ENCODE measurements at regions not wholly inside any gene's neighbourhood (a gene's known extent, or its start where the extent isn't known, plus 50 kb on each side); places are given as distances from the start of the nearest gene placed in this dataset.
"Not testable (repeated sequence)": the region's sequence is repeated elsewhere in the genome, so short reads cannot be mapped to it uniquely, and the experiment has no call there.

- no peaks in the 10 kb centered on the region for H3K9me3 ChIP-seq (ENCODE audit: control insufficient read depth in 1 of 2, insufficient read depth in 1 of 2, low read depth in 1 of 2, low read length in 2 of 2)
- no peaks in the 10 kb centered on the region for H3K79me2 ChIP-seq (ENCODE audit: insufficient read depth, low read length)
- ChIA-PET CTCF (no interaction called here), RAD21 (ENCODE audit: low non-redundant PET in 1 of 2, low total read pairs in 2 of 2, uncharacterized antibody in 2 of 2, unreplicated experiment in 2 of 2) (no interaction called here), POLR2A (no interaction called here)
- H3K9ac ChIP-seq (ENCODE audit: low read length) = no peak overlapping the region
- no peaks in the 10 kb centered on the region for H3K9me2 ChIP-seq (ENCODE audit: insufficient read depth)
- H3K36me3 ChIP-seq (ENCODE audit: control insufficient read depth in 1 of 2, insufficient read depth in 2 of 2, low read length in 2 of 2) = no peaks in the 10 kb centered on the region
- intact Hi-C loops (cut with micrococcal nuclease) = no loop called here
- no peak overlapping the region for H3K4me2 ChIP-seq (ENCODE audit: low read length)
- no peaks in the 10 kb centered on the region for H3K27me3 ChIP-seq (ENCODE audit: insufficient read depth, low read length)
- peaks cover 19 to 30% of the 10 kb centered on the region in 2 experiments for H3K4me1 ChIP-seq (ENCODE audit: control insufficient read depth in 1 of 2, insufficient read depth in 2 of 2, low read length in 2 of 2)
- no TSS peak for BruUV-seq (replicated peaks)
- H3K4me3 ChIP-seq (replicated peaks in 1 of 2; ENCODE audit: low read depth in 1 of 2, low read length in 2 of 2) = no peak overlapping the region
- no peak overlapping the region for H3K27ac ChIP-seq (ENCODE audit: low read depth, low read length)
- no peak for TF ChIP-seq TCF7L2 (IDR thresholded peaks at IDR 0.05; ENCODE audit: borderline replicate concordance, extremely low read depth, insufficient read depth, insufficient read length)
- no peak for TF ChIP-seq CTCF (IDR thresholded peaks at IDR 0.05 in 2 of 3, conservative IDR thresholded peaks at IDR 0.05 in 1 of 3; ENCODE audit: borderline replicate concordance in 1 of 3, insufficient read depth in 1 of 3, low read depth in 2 of 3, low read length in 2 of 3)
- TF ChIP-seq EZH2 (IDR thresholded peaks at IDR 0.05) = no peak
- no peak for TF ChIP-seq YY1 (IDR thresholded peaks at IDR 0.05; ENCODE audit: extremely low read depth, insufficient replicate concordance, low read depth, low read length)
- TF ChIP-seq ELF1 (IDR thresholded peaks at IDR 0.05; ENCODE audit: borderline replicate concordance, low read depth) = no peak
- no peak for TF ChIP-seq ZFX (IDR thresholded peaks at IDR 0.05)
- TF ChIP-seq SIN3A (IDR thresholded peaks at IDR 0.05; ENCODE audit: low read depth) = no peak
- ATAC-seq = no peak
- no peak overlapping the region for H2AFZ ChIP-seq (ENCODE audit: low read depth, low read length, poor library complexity, severe bottlenecking)
- no peaks in the 10 kb centered on the region for H4K20me1 ChIP-seq (ENCODE audit: insufficient read depth)
- no peak for DNase-seq (ENCODE audit: low read depth, low spot score)
These were observed 74.1 kb upstream of the CHD2 start for GRCh38 chr15:92825985-92826384.

DNA sequence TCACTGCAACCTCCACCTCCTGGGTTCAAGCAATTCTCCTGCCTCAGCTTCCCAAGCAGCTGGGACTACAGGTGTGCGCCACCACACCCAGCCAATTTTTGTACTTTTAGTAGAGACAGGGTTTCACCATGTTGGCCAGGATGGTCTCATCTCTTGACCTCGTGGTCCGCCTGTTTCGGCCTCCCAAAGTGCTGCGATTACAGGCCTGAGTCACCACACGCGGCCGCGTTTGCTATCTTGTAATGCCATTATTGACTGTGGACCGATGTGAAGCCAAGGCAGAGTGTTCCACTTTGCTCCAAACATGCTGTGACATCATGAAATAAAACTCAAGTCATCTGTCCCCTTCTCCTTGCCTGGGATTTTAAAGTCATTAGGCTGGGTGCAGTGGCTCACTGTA, 72.1 kb upstream of the CHD2 start:
- H3K4me2 ChIP-seq (ENCODE audit: low read length); POLR2A ChIA-PET; H3K79me2 ChIP-seq (ENCODE audit: insufficient read depth, low read length); H3K27ac ChIP-seq (ENCODE audit: low read depth, low read length); H3K36me3 ChIP-seq (ENCODE audit: control insufficient read depth in 1 of 2, insufficient read depth in 2 of 2, low read length in 2 of 2); BruUV-seq (replicated peaks); H4K20me1 ChIP-seq (ENCODE audit: insufficient read depth); RAD21 ChIA-PET (ENCODE audit: low non-redundant PET in 1 of 2, low total read pairs in 2 of 2, uncharacterized antibody in 2 of 2, unreplicated experiment in 2 of 2); H3K9ac ChIP-seq (ENCODE audit: low read length); DNase-seq (ENCODE audit: low read depth, low spot score); H3K9me3 ChIP-seq (ENCODE audit: control insufficient read depth in 1 of 2, insufficient read depth in 1 of 2, low read depth in 1 of 2, low read length in 2 of 2); H3K27me3 ChIP-seq (ENCODE audit: insufficient read depth, low read length); H3K4me3 ChIP-seq (replicated peaks in 1 of 2; ENCODE audit: low read depth in 1 of 2, low read length in 2 of 2); CTCF ChIA-PET; intact Hi-C loops (cut with micrococcal nuclease); ATAC-seq; H3K9me2 ChIP-seq (ENCODE audit: insufficient read depth); H2AFZ ChIP-seq (ENCODE audit: low read depth, low read length, poor library complexity, severe bottlenecking): not testable (repeated sequence)
- H3K4me1 ChIP-seq (ENCODE audit: control insufficient read depth in 1 of 2, insufficient read depth in 2 of 2, low read length in 2 of 2) = peaks cover 22 to 30% of the 10 kb centered on the region in 2 experiments

All from HCT116 (cell line).